ENCODE measurements at regions not wholly inside any gene's neighbourhood (a gene's known extent, or its start where the extent isn't known, plus 50 kb on each side); places are given as distances from the start of the nearest gene placed in this dataset.

- TF ChIP-seq CTCF (IDR thresholded peaks at IDR 0.05; ENCODE audit: poor library complexity, severe bottlenecking) (no peak), MXI1 (conservative IDR thresholded peaks at IDR 0.05; ENCODE audit: poor library complexity, severe bottlenecking) (no peak), SMC3 (conservative IDR thresholded peaks at IDR 0.05; ENCODE audit: poor library complexity) (no peak), POLR2AphosphoS5 (IDR thresholded peaks at IDR 0.05) (no peak), RAD21 (conservative IDR thresholded peaks at IDR 0.05) (no peak), EP300 (conservative IDR thresholded peaks at IDR 0.05; ENCODE audit: poor library complexity, severe bottlenecking) (no peak), EZH2 (IDR thresholded peaks at IDR 0.05; ENCODE audit: borderline replicate concordance, insufficient read depth, low read length, poor library complexity, severe bottlenecking) (no peak), TAF1 (IDR thresholded peaks at IDR 0.05; ENCODE audit: low read depth) (no peak), REST (IDR thresholded peaks at IDR 0.05; ENCODE audit: borderline replicate concordance) (no peak)
- no peak overlapping the region for H3K9ac ChIP-seq (ENCODE audit: low read length)
- no peaks in the 10 kb centered on the region for H4K20me1 ChIP-seq (ENCODE audit: insufficient read depth)
- H3K9me2 ChIP-seq (ENCODE audit: insufficient read depth, low read length): no peaks in the 10 kb centered on the region
- H3K27me3 ChIP-seq (ENCODE audit: insufficient read depth, low read depth, low read length): no peaks in the 10 kb centered on the region
- no peaks in the 10 kb centered on the region for H3K79me2 ChIP-seq (replicated peaks; ENCODE audit: insufficient read depth, low read length)
- H2AFZ ChIP-seq (ENCODE audit: low read depth, low read length): no peak overlapping the region
- no peaks in the 10 kb centered on the region for H3K36me3 ChIP-seq (ENCODE audit: insufficient read depth, low read length)
- H3K27ac ChIP-seq (ENCODE audit: low read length): no peak overlapping the region
- no peak overlapping the region for H3K4me3 ChIP-seq (ENCODE audit: low read length)
- no peak overlapping the region for H3K4me2 ChIP-seq (ENCODE audit: low read length)
- no peaks in the 10 kb centered on the region for H3F3A ChIP-seq (ENCODE audit: insufficient read depth, low read length, poor library complexity, severe bottlenecking)
- H3K9me3 ChIP-seq (ENCODE audit: low read length): no peaks in the 10 kb centered on the region
Measured at GRCh38 chr2:58517881-58518280, 276.8 kb upstream of the FANCL start.

GRCh38 chr2:58516695-58517094, 275.6 kb upstream of the FANCL start:
- Histone ChIP-seq H3F3A (ENCODE audit: insufficient read depth, low read length, poor library complexity, severe bottlenecking) (no peaks in the 10 kb centered on the region), H3K4me2 (ENCODE audit: low read length) (no peak overlapping the region), H3K4me3 (ENCODE audit: low read length) (no peak overlapping the region), H3K36me3 (ENCODE audit: insufficient read depth, low read length) (no peaks in the 10 kb centered on the region), H3K27ac (ENCODE audit: low read length) (no peak overlapping the region), H3K9ac (ENCODE audit: low read length) (no peak overlapping the region), H3K79me2 (replicated peaks; ENCODE audit: insufficient read depth, low read length) (no peaks in the 10 kb centered on the region), H3K9me3 (ENCODE audit: low read length) (no peaks in the 10 kb centered on the region), H4K20me1 (ENCODE audit: insufficient read depth) (no peaks in the 10 kb centered on the region), H3K27me3 (ENCODE audit: insufficient read depth, low read depth, low read length) (no peaks in the 10 kb centered on the region), H3K9me2 (ENCODE audit: insufficient read depth, low read length) (no peaks in the 10 kb centered on the region), H2AFZ (ENCODE audit: low read depth, low read length) (no peak overlapping the region)
- TF ChIP-seq EP300 (conservative IDR thresholded peaks at IDR 0.05; ENCODE audit: poor library complexity, severe bottlenecking): no peak
- TF ChIP-seq CTCF (IDR thresholded peaks at IDR 0.05; ENCODE audit: poor library complexity, severe bottlenecking): no peak
- no peak for TF ChIP-seq POLR2AphosphoS5 (IDR thresholded peaks at IDR 0.05)
- TF ChIP-seq TAF1 (IDR thresholded peaks at IDR 0.05; ENCODE audit: low read depth): no peak
- no peak for TF ChIP-seq EZH2 (IDR thresholded peaks at IDR 0.05; ENCODE audit: borderline replicate concordance, insufficient read depth, low read length, poor library complexity, severe bottlenecking)
- no peak for TF ChIP-seq RAD21 (conservative IDR thresholded peaks at IDR 0.05)
- no peak for TF ChIP-seq REST (IDR thresholded peaks at IDR 0.05; ENCODE audit: borderline replicate concordance)
- no peak for TF ChIP-seq SMC3 (conservative IDR thresholded peaks at IDR 0.05; ENCODE audit: poor library complexity)
- TF ChIP-seq MXI1 (conservative IDR thresholded peaks at IDR 0.05; ENCODE audit: poor library complexity, severe bottlenecking): no peak
